ENCODE measurements at regions not wholly inside any gene's neighbourhood (a gene's known extent, or its start where the extent isn't known, plus 50 kb on each side); places are given as distances from the start of the nearest gene placed in this dataset.

- DNase-seq, result no peak
Observed at GRCh38 chr5:126365446-126366198, 57.6 kb upstream of the GRAMD2B start.

GRCh38 chr5:126366199-126366560 is 57.0 kb upstream of the GRAMD2B start:
- DNase-seq, result no peak

- no peak for DNase-seq
Observed at GRCh38 chr5:126368239-126368812, 54.9 kb upstream of the GRAMD2B start.

GRCh38 chr5:126369083-126369482 is 54.1 kb upstream of the GRAMD2B start:
- DNase-seq, result no peak

- no peak for DNase-seq
Observed at GRCh38 chr5:126369995-126370731, 53.0 kb upstream of the GRAMD2B start.

- no peak for DNase-seq
Observed at GRCh38 chr5:126370796-126371718, 52.2 kb upstream of the GRAMD2B start.

GRCh38 chr5:126373375-126374108 is 49.7 kb upstream of the GRAMD2B start:
- DNase-seq, result no peak

Measured in activated CD4-positive, alpha-beta T cell treated with anti-CD3 and anti-CD28 coated beads, Interleukin-2, amount 50 U/mL, for 48 hours (primary cell).